HEK293T (cell line): ENCODE measurements at regions not wholly inside any gene's neighbourhood (a gene's known extent, or its start where the extent isn't known, plus 50 kb on each side); places are given as distances from the start of the nearest gene placed in this dataset.

ENCODE experiments used
- CTCF ChIA-PET: fragments of 350-600 bp; formaldehyde crosslinking; extraction: SDS; loops from one replicate; lab custom pipeline; 2021; ENCODE audit warnings: antibody characterized with exemption, inconsistent platforms; lab: Yijun Ruan, JAX
- POLR2A ChIA-PET: fragments of 350-600 bp; formaldehyde crosslinking; extraction: SDS; loops from one replicate; lab custom pipeline; 2020; ENCODE audit warnings: antibody characterized with exemption, inconsistent platforms; lab: Yijun Ruan, JAX
- DNase-seq: peaks from one replicate; pipeline ENCODE4 v3.0.0; 2012; ENCODE audit warnings: mixed read lengths; ENCODE audit errors: extremely low spot score
- ARNT ChIP-seq: fragments of 450-650 bp; IDR thresholded peaks from 2 replicates; pipeline ENCODE4 v1.6.1; 2017; ENCODE audit warnings: mild to moderate bottlenecking
- BHLHE40 ChIP-seq: fragments of 450-650 bp; IDR thresholded peaks from 2 replicates; pipeline ENCODE4 v1.6.1; 2016; ENCODE audit warnings: mild to moderate bottlenecking, moderate library complexity, borderline replicate concordance
- CTBP1 ChIP-seq: fragments of 450-650 bp; IDR thresholded peaks from 2 replicates; pipeline ENCODE4 v1.6.1; 2016; ENCODE audit warnings: borderline replicate concordance
- ELF4 ChIP-seq: fragments of 450-650 bp; IDR thresholded peaks from 2 replicates; pipeline ENCODE4 v1.6.1; 2017; ENCODE audit warnings: antibody characterized with exemption
- FOXA1 ChIP-seq: fragments of 450-650 bp; IDR thresholded peaks from 2 replicates; pipeline ENCODE4 v1.6.1; 2016; ENCODE audit warnings: mild to moderate bottlenecking
- FOXK2 ChIP-seq: fragments of 450-650 bp; IDR thresholded peaks from 2 replicates; pipeline ENCODE4 v1.6.1; 2016; ENCODE audit warnings: mild to moderate bottlenecking
- FOXM1 ChIP-seq: fragments of 450-650 bp; IDR thresholded peaks from 2 replicates; pipeline ENCODE4 v1.6.1; 2017; ENCODE audit warnings: mild to moderate bottlenecking, borderline replicate concordance
- HDGF ChIP-seq: fragments of 450-650 bp; IDR thresholded peaks from 2 replicates; pipeline ENCODE4 v1.6.1; 2017; ENCODE audit warnings: antibody characterized with exemption, borderline replicate concordance
- L3MBTL2 ChIP-seq: fragments of 450-650 bp; conservative IDR thresholded peaks from 2 replicates; pipeline ENCODE4 v1.6.1; 2016; ENCODE audit warnings: mild to moderate bottlenecking
- LEF1 ChIP-seq: fragments of 450-650 bp; IDR thresholded peaks from 2 replicates; pipeline ENCODE4 v1.6.1; 2017; ENCODE audit warnings: mild to moderate bottlenecking, borderline replicate concordance
- NFRKB ChIP-seq: fragments of 450-650 bp; IDR thresholded peaks from 2 replicates; pipeline ENCODE4 v1.6.1; 2016; ENCODE audit warnings: mild to moderate bottlenecking, moderate library complexity
- PKNOX1 ChIP-seq: fragments of 450-650 bp; IDR thresholded peaks from 2 replicates; pipeline ENCODE4 v1.6.1; 2016
- SP1 ChIP-seq: fragments of 450-650 bp; IDR thresholded peaks from 2 replicates; pipeline ENCODE4 v1.6.1; 2017
- SUZ12 ChIP-seq: fragments of 450-650 bp; IDR thresholded peaks from 2 replicates; pipeline ENCODE4 v1.6.1; 2016; ENCODE audit warnings: mild to moderate bottlenecking
- TARDBP ChIP-seq: fragments of 450-650 bp; IDR thresholded peaks from 2 replicates; pipeline ENCODE4 v1.6.1; 2016
- ZNF384 ChIP-seq: fragments of 450-650 bp; IDR thresholded peaks from 2 replicates; pipeline ENCODE4 v1.6.1; 2016

- ChIA-PET CTCF (no interaction called here), POLR2A (no interaction called here)
- TF ChIP-seq HDGF, result no peak
- TF ChIP-seq ELF4, result no peak
- TF ChIP-seq LEF1, result no peak
- no peak for TF ChIP-seq SUZ12
- no peak for TF ChIP-seq FOXK2
- no peak for TF ChIP-seq NFRKB
- TF ChIP-seq L3MBTL2, result no peak
- no peak for TF ChIP-seq ARNT
- TF ChIP-seq CTBP1, result no peak
- no peak for TF ChIP-seq FOXA1
- TF ChIP-seq ZNF384, result no peak
- TF ChIP-seq TARDBP, result no peak
- TF ChIP-seq PKNOX1, result no peak
- DNase-seq, result no peak
These were observed 1696.9 kb upstream of the WWC1 start for GRCh38 chr5:166594567-166594966.

GRCh38 chr5:166595274-166595951 is 1696.0 kb upstream of the WWC1 start:
- TF ChIP-seq FOXM1, result no peak
- TF ChIP-seq ARNT, result no peak
- TF ChIP-seq BHLHE40, result no peak
- no peak for TF ChIP-seq SUZ12
- no peak for TF ChIP-seq FOXK2
- no peak for TF ChIP-seq ZNF384
- TF ChIP-seq FOXA1, result no peak
- no peak for TF ChIP-seq LEF1
- TF ChIP-seq L3MBTL2, result no peak
- TF ChIP-seq HDGF, result no peak
- no peak for TF ChIP-seq ELF4
- no peak for TF ChIP-seq CTBP1
- no peak for TF ChIP-seq NFRKB
- no peak for TF ChIP-seq PKNOX1
- no peak for TF ChIP-seq TARDBP

GRCh38 chr5:166596043-166596442 is 1695.4 kb upstream of the WWC1 start:
- CTCF ChIA-PET, result no interaction called here
- TF ChIP-seq ELF4 (no peak), TARDBP (no peak)
- POLR2A ChIA-PET, result no interaction called here
- no peak for DNase-seq

More at GRCh38 chr5:166595274-166595951, 1696.0 kb upstream of the WWC1 start:
- ChIA-PET POLR2A (no interaction called here), CTCF (no interaction called here)
- no peak for DNase-seq

- ChIA-PET CTCF (no interaction called here), POLR2A (no interaction called here)
- no peak for DNase-seq
- TF ChIP-seq HDGF, result no peak
- no peak for TF ChIP-seq ELF4
- TF ChIP-seq FOXM1, result no peak
- TF ChIP-seq TARDBP, result no peak
- no peak for TF ChIP-seq LEF1
- no peak for TF ChIP-seq PKNOX1
- no peak for TF ChIP-seq CTBP1
- no peak for TF ChIP-seq ARNT
- no peak for TF ChIP-seq NFRKB
- TF ChIP-seq SUZ12, result no peak
- no peak for TF ChIP-seq FOXA1
- TF ChIP-seq BHLHE40, result no peak
- no peak for TF ChIP-seq FOXK2
These were observed 1689.2 kb upstream of the WWC1 start for GRCh38 chr5:166602271-166602670.

- ChIA-PET POLR2A (no interaction called here), CTCF (no interaction called here)
- DNase-seq, result no peak
- no peak for TF ChIP-seq BHLHE40
These were observed 1673.9 kb upstream of the WWC1 start for GRCh38 chr5:166617507-166617906.

GRCh38 chr5:166618526-166618925 is 1672.9 kb upstream of the WWC1 start:
- DNase-seq, result no peak
- POLR2A ChIA-PET, result no interaction called here
- CTCF ChIA-PET, result no interaction called here
- TF ChIP-seq NFRKB (no peak), SUZ12 (no peak), HDGF (no peak)

- CTCF ChIA-PET, result no interaction called here
- POLR2A ChIA-PET, result no interaction called here
- no peak for DNase-seq
- TF ChIP-seq ARNT (no peak), FOXK2 (no peak)
These were observed 1666.9 kb upstream of the WWC1 start for GRCh38 chr5:166624573-166624972.

GRCh38 chr5:166625210-166625865 is 1666.1 kb upstream of the WWC1 start:
- CTCF ChIA-PET, result no interaction called here

More at GRCh38 chr5:166625210-166625865, 1666.1 kb upstream of the WWC1 start:
- POLR2A ChIA-PET, result no interaction called here
- no peak for TF ChIP-seq SUZ12
- TF ChIP-seq TARDBP, result no peak
- TF ChIP-seq SP1, result no peak
- TF ChIP-seq ZNF384, result no peak
- TF ChIP-seq ARNT, result no peak
- no peak for DNase-seq
